ENCODE measurements at regions not wholly inside any gene's neighbourhood (a gene's known extent, or its start where the extent isn't known, plus 50 kb on each side); places are given as distances from the start of the nearest gene placed in this dataset.

GRCh38 chr9:89655990-89656657, 51.3 kb downstream of the GADD45G start:
- DNase-seq: no peak

- no peak for DNase-seq
Measured at GRCh38 chr9:89657295-89657694, 52.5 kb downstream of the GADD45G start.

GRCh38 chr9:89657765-89658164, 53.0 kb downstream of the GADD45G start:
- DNase-seq: no peak

- DNase-seq: no peak
Measured at GRCh38 chr9:89658401-89658800, 53.6 kb downstream of the GADD45G start.

GRCh38 chr9:89658931-89659330, 54.1 kb downstream of the GADD45G start:
- DNase-seq: no peak

- DNase-seq: no peak
Measured at GRCh38 chr9:89659473-89659872, 54.7 kb downstream of the GADD45G start.

GRCh38 chr9:89659891-89660685, 55.3 kb downstream of the GADD45G start:
- no peak for DNase-seq

GRCh38 chr9:89661391-89661949, 56.7 kb downstream of the GADD45G start:
- DNase-seq: no peak

- DNase-seq: no peak
Measured at GRCh38 chr9:89661956-89662717, 57.3 kb downstream of the GADD45G start.

- no peak for DNase-seq
Measured at GRCh38 chr9:89662718-89663613, 58.2 kb downstream of the GADD45G start.

- no peak for DNase-seq
Measured at GRCh38 chr9:89663614-89663970, 58.8 kb downstream of the GADD45G start.

GRCh38 chr9:89664010-89664409, 59.2 kb downstream of the GADD45G start:
- DNase-seq: no peak

- no peak for DNase-seq
Measured at GRCh38 chr9:89664896-89665329, 60.1 kb downstream of the GADD45G start.

- no peak for DNase-seq
Measured at GRCh38 chr9:89666364-89666763, 61.6 kb downstream of the GADD45G start.

- no peak for DNase-seq
Measured at GRCh38 chr9:89666950-89667349, 62.1 kb downstream of the GADD45G start.

GRCh38 chr9:89667726-89668125, 62.9 kb downstream of the GADD45G start:
- DNase-seq: no peak

GRCh38 chr9:89668216-89668865, 63.5 kb downstream of the GADD45G start:
- no peak for DNase-seq

- no peak for DNase-seq
Measured at GRCh38 chr9:89668866-89669246, 64.0 kb downstream of the GADD45G start.

- no peak for DNase-seq
Measured at GRCh38 chr9:89669361-89669842, 64.6 kb downstream of the GADD45G start.

GRCh38 chr9:89670114-89670513, 65.3 kb downstream of the GADD45G start:
- DNase-seq: no peak

- no peak for DNase-seq
Measured at GRCh38 chr9:89670801-89671434, 66.1 kb downstream of the GADD45G start.

Measured in activated CD4-positive, alpha-beta T cell treated with anti-CD3 and anti-CD28 coated beads, Interleukin-2, amount 50 U/mL, for 48 hours (primary cell).